HG03378 (cell line): ENCODE measurements at regions not wholly inside any gene's neighbourhood (a gene's known extent, or its start where the extent isn't known, plus 50 kb on each side); places are given as distances from the start of the nearest gene placed in this dataset.

Experiments used
- ATAC-seq: cut with Tn5 transposase; IDR thresholded peaks from one replicate; pipeline ENCODE4 v1.9.1; 2021; ENCODE audit warnings: mild to moderate bottlenecking, moderate library complexity; ENCODE audit not compliant: unreplicated experiment

DNA sequence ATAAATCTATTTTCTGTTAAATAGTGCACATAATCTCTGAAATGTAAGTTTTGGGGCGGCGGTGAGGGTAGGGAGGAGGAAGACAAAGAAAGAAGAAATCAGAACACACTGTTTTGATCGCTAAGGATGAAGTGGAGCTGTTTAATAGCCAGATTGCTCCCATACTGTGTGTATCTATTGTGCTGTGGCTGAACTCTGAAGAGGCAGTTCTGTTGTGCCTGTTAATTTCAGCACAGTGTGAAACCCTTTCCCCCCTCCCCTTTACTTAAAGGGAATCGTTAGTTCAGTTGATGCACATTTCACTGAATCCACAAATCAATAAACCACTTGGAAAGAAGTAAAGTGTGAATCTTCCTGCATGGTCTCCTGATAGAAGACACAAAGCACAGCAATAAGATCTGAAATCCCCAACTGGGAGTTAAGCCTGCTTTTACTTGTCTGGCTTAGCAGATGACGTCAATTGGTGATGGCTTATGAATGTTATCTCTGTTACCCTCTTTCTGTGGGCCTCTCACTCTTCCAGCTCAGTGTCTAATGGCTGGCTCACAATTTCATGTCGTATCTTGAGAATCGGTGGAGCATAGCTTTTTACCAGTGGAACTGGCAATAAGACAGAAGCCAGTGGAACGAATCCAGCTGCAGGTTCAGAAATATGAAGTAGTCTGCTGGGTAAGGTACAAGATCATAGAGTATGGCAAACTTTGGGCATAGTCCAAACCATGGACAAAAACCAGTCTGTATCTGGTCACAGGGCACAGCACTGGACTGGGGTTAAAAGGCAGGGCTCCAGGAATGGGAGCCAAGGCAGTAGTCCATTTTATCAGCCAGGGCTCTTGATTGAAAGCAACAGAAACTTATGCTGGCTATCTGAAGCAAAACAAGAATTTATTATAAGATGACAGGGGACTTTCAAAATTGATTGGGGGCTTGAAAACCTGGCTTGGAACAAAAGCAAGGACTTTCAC lies 413.5 kb upstream of the SEL1L start:
- no peak for ATAC-seq

DNA sequence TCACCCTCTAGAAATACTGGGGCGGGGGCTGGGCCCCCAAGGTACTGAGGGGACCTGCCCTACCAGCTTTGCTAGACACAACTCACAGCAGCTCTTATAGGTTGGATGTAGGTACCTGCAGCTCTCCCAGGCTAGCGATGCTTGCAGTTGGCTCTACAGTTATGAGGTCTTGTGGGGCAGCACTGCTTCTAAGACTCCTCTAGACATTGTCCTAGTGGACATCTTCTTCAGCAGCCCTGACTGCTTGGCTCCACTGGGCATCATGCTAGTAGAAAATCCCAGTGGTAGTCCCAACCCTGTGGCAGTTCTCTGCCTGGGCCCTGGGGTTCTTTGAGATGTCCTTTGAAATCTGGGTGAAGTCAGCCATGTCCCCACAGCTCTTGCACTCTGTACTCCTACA lies 419.3 kb upstream of the SEL1L start:
- ATAC-seq, result no peak

DNA sequence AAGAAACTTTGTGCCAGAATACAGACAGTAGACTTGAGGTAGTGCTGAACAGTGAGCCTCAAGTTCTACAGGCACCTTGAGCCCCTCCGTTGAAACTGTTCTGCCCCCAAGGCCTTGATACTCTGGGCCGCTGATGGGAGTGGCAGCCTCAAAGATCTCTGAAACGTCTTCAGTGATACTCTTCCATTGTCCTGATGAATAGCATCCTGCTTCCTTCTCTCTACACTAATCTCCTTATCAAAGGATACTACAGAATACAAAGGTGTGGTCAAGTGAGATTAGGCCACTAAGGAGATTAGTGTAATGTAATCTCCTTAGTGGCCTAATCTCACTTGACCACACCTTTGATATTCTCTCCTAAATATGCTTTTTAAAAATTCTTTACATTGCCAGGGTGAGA lies 419.8 kb upstream of the SEL1L start:
- ATAC-seq, result no peak

DNA sequence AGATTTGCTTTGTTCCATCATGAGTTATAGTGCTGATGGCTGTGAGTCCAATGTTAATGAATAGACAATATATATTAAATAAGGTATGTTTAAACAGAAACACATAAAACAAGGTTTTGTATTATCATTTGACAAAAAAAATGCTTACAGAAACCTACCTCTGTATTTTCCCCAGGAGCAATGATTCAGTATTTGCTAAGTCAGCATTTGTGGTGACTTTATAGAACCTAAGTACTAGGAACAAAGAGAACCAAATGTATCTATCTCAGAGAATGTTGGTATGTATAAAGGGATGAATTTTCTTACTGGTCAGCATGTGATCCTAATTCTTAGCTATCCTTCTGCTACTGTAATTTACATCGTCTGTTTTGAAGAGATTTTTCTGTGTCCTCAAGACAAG lies 421.5 kb upstream of the SEL1L start:
- no peak for ATAC-seq

DNA sequence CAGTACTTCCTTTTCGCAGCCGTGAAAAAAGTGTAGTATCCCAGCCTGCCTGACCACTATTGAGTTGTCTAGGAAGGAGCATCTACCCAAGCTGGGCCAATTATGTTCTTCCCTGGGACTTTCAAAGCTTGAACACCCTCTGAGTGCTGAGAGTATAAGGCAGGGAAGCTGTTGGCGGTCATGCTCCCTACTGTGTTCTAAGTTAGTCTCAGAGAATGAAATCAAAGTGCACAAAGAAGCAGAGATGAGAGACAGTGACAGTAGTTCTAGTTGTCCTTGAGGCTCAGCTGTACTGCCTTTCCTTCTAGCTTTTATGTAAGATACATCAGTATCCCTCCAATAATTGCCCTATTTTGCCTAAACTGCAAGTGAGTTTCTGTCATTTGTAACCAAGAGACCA lies 427.1 kb upstream of the SEL1L start:
- no peak for ATAC-seq

DNA sequence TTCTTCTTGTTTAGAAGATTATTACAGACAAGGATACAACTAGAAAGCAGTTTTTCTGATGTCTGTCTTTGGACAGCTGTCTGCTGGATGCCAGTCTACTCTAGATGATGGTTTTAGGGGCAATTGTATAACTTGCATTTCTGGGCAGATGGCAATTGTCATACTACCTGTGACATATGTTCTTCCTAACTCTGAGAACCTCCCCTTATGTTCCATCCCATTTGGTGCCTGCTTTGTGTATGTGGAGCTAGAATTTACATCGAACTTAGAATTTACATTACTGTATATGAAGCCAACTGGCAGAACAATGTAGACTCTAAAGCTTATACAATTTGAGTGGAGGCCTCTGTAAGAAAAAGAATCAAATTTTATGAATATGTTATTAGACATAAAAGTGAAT lies 430.2 kb upstream of the SEL1L start:
- no peak for ATAC-seq

DNA sequence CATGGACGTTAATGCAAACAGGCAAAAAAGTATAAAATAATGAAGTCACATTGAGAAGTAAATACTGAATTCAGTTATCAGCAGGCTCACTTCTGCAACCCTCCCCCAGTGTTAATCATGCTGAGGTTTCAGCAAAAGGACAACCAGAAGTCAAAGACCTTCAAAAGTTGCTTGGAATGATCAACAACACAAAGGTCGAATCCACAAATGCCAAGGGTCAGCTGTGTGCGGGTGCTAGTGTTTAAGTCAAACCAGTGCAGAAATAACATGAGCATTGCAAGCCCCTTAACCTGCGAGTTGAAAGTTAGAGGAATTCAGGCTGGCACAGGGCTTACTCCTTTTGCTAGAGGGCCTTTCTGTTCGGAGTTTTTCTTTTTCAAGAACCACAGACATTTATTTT lies 436.7 kb upstream of the SEL1L start:
- no peak for ATAC-seq

DNA sequence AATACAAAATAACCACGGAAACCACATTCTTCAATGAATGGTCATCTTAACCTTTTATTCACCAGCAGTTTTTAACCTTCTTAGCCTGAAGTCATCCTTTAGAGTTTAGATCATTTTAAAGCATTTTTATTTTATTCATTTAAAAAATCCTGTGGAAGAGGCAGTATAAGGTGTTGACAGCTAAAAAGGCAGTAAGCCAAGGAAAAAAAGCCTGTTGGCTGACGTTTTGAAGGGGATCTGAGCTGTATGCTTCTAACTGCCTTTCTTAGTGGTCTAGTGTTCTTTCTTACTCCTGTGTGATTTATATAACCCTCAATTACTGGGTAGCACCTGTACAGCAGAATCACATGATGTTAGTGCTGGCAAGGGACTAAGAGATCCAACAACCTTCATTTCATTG lies 438.3 kb upstream of the SEL1L start:
- ATAC-seq, result no peak

DNA sequence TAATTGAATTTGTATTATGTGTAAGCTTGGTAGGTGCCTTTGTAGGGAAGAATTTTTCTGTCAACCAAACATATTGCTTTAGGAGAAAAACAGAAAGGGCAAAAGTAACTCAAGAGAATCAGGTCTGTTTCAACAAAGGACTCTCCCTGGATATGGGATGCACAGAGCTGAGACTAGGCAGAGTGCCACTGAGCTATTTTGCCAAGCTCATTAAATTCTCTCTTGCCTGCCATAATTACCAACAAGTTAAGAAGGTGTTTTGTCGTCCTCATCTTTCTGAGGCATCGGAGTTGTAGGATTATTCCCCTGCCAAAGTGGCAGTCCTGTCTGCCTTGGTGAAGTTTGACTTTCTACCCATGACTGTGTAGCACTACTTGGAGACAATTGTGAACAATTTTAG lies 438.9 kb upstream of the SEL1L start:
- no peak for ATAC-seq

DNA sequence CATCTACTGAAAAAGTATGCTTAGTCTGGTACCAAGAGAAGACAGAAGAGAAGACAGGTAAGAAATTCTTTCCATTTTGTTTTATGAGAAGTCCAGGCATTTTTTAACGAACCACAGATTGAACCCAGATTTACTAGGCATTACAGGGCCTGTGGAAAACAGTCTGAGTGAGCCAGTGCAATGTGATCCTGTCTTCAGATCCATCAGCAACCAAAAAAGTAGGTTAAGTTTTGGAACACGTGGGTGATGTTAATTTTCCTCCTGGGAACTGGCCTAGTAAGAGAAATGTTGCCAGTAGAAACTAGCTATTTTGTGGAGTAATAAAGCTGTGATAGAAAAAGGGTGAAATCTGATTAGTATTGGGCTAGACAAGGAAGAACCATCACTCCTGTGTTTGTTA lies 440.9 kb upstream of the SEL1L start:
- ATAC-seq, result no peak

DNA sequence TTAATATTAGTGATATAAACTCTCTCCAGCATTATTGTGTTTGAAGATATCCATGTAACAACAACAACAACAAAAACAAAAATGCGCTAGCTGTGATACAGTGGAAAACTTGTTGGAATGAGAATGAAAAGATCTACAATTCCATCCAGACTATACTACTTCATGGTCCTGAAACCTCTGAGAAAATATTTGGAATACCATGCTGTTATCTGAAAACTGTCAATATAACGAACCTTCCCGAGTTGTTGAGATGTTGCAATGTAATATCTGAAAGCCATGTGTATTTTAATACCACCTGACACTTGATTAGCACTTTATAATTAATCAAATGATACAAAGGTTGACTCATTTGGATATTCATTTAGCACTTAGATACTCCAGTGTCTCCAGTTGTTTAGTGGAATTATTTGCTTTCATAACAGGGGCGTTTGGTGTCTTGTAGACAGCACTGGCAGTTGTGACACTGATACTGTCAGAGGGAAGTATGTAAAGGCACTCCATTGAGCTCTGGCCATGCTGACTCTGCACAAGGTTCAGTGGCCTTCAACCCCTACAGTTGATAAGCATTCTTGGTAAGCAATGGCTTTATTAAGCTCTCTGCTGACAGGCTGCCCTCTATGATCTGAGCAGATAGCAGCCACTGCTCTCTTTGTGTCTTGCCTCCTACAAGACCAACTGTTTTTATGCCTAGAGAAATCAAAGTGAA lies 447.1 kb upstream of the SEL1L start:
- ATAC-seq, result no peak

DNA sequence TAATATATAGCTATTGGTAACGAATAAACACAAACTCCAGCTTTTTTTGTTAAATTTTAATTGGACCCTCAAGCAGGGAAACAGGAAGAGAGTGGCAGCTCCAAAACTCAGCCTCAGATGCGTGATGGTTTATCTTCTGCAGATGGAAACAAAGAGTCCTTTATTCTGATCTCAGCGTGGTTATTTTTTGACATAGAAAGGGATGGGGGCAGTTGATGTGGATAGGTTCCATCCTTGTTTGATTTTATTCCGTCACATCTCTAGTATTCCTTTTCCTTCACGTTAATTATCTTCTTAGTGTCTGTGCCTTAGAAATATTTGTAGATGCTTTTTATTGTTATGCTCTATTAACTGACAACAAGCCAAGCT lies 447.6 kb upstream of the SEL1L start:
- ATAC-seq, result no peak

DNA sequence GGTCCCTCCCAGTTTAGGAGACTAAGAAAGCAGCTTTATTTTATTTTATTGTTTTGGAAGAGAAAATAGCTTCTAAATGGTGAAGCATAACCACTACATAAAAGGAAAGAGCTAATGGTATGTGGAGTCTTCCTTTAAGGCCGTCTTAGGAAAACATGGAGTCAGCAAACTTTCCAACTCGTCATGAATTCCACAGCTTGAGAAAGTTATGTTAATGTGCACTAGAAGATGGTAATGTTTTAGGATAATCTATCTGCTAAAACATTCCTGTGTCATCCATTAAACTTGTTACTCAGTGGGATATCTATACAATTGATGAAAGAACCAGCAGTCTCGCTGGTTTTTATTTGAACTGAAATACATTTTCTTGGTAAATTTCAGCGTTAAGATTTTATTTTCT lies 448.4 kb upstream of the SEL1L start:
- ATAC-seq, result no peak

DNA sequence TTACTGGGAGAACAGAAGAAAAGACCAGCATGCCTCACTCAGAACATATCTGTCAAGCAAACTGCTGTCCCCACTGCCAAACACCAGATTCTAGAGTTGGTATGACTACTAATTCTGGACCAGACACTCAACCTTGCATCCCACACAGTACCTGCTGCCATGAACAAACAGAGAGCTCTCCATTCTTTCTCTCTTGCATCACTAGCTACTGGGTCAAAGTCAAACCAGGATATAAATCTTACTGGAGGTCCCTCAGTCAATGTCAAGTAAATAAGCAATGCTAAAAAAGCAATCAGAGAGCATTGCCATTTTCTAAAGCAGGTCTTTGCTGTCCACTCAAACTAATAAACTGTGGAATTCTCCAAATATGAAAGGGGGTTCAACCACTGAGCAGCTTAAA lies 452.4 kb upstream of the SEL1L start:
- no peak for ATAC-seq

DNA sequence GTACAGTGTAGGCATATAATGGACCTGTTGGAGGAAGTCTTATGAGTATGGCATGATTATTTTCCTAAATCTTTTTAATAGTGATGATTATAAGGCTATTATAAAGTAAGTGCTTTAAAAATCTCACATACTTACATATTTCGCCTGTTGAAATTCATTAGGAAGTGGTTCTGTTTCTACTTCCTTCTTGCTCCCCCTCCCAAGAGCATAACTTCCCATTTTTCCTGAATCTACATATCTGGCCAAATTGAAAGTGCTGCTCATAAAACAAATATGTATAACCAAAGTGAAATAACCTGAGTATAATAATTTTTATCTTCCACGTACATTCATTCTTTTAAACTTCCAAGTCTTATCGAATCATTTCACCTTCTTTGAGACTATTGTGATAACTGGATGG lies 455.6 kb upstream of the SEL1L start:
- no peak for ATAC-seq

DNA sequence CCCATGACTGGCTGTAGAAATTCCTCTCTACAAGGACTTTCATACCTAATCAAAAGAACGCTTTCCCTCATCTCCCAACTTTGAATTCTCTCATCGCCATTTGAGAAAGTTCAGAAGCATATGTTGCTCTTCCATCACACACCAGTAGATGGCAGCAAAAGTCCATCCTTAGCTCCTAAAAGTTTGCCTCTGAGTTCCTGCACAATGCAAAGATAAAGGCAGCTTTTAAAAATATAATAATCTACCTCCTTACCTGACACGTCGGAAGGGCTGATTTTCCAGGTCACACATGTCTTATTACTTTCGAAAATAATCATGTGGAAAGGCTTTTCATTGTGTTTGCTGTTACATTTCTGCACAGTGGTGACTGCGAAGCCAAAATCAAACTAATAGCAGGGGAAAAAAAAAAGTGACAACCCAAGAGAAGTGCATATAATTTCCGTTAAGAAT lies 456.7 kb upstream of the SEL1L start:
- peak; percentile 80 for ATAC-seq

DNA sequence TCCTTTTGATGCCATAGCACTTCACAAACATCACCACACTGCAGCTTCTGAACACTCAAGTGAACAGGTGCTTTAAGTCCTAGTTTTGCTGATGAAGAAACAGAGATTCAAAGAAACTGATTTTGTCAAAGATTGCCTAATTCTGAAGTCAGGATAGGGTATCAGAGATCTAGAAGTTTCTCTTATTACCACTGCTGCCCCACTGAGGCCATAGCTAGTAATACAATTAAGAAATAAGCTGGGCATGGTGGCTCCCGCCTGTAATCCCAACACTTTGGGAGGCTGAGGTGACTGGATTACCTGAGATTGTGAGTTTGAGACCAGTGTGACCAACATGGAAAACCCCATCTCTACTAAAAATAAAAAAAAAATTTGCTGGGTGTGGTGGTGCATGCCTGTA lies 458.3 kb upstream of the SEL1L start:
- ATAC-seq, result no peak

DNA sequence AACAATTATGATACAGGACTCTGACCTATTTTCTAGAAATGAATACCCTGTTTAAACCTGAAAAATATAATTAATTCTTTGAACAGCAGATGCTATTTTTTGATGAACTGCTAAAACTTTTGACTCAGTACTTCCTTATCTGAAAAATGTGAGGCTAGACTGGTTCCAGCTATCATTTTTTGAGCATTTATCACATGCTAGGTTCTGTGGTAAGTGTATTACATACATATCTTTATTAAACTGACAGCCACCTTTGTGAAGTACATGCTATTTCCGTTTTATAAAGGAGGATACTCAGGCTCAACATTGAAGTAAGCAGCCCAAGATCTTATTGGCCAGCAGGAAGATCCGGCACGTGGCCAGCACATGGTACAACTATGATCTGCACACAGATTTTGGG lies 459.8 kb upstream of the SEL1L start:
- ATAC-seq, result no peak

DNA sequence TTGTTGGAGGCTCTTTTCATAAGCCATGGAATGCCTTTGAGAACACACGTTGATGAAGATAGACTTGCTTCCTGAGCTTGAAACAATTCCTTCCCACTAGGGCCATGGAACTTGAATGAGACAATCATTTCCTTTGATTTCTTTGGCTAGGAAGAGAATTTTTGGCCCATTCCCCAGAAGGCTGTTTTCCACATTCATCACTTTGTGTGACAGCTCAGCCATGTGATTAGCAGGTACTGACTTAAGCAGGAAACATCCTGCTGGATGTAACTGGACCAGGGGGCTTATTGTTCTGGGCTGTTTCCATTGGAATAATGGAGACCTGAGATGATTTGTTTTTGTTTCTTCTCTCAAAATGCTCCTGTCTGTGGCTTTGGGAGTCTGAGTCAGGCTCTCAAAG lies 469.8 kb upstream of the SEL1L start:
- no peak for ATAC-seq

DNA sequence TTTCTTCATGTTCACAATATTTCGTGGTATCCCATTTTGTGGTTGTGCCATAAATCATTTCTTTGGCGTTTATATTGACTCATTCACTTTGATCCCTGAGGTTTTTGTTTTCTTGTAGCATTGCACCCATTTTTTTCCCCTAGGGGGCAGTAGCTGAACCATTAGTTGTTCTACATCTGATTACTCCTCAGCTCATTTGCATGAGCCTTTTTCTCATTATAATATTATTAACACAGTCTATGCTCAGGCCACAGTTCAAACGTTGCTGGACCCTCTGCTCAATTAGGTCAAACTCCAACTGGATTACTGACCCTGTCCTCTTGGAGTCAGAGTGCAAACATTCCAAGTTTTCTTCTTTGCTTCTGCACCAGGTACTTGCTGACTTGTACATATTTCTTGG lies 475.4 kb upstream of the SEL1L start:
- ATAC-seq, result no peak

DNA sequence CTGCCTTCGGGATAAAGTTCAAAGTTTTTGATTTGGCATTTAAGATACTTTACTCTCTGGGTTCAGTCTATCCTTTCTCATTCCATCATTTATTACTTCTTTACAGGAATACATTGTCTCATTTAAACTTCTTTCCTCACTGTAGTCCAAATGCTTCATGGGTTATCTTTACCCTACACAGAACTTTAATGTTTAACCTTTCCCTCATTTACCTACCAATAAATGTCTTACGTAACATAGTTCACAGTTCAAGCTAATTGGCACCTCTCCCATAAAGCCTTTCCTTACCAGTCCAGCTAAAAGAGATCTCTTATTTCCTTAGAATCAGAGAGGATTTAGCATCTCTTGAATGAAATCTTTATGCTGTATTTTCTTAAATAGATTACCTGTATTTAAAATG lies 476.3 kb upstream of the SEL1L start:
- ATAC-seq, result no peak

DNA sequence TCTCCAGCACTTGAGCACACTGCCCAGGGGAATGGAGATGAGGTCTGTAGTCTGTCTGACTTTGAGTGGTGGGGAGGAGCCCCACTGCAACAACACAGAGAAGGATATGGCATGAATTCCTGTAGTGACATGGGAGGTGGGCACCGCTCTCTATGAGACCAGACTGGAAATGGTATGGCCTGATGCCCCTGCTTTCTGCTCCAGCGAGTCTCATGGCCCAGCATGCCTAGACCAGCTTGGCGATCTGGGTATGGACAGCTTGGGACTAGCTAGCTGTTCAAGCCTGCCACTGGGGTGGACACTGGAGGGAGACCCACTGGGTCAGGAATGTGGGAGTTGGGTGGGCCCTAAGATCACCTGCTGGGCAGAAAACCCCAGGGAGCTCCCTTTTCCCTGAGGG lies 477.8 kb upstream of the SEL1L start:
- ATAC-seq, result no peak
